Caco-2 (cell line): ENCODE measurements at regions not wholly inside any gene's neighbourhood (a gene's known extent, or its start where the extent isn't known, plus 50 kb on each side); places are given as distances from the start of the nearest gene placed in this dataset.

Source experiments
- BruUV-seq: library from RNA; stranded (reverse); fragments of 400-500 nt; replicated peaks from 2 replicates; lab custom pipeline; 2021; lab: Mats Ljungman, UMichigan
- CTCF ChIA-PET: fragments of 300-600 bp; sonication (Branson Sonifier 250); formaldehyde crosslinking; loops from one replicate; lab custom pipeline; 2022; ENCODE audit warnings: antibody characterized with exemption; lab: Charles Lee
- POLR2A ChIA-PET: fragments of 300-600 bp; sonication (Branson Sonifier 250); formaldehyde crosslinking; loops from one replicate; lab custom pipeline; 2022; ENCODE audit warnings: antibody characterized with exemption; lab: Charles Lee
- DNase-seq, 2 experiments: peaks; one replicate each; pipeline versions ENCODE4 v3.0.0 to v3.0.0-alpha.2; 2020 to 2022
- H3K27me3 ChIP-seq: replicated peaks from 2 replicates; pipeline ENCODE4 v1.6.0; 2011; ENCODE audit warnings: low read length; ENCODE audit not compliant: control insufficient read depth, insufficient read depth
- H3K36me3 ChIP-seq: 2 replicates; pipeline ENCODE4 v1.5.1; 2011; ENCODE audit warnings: low read length; ENCODE audit not compliant: control insufficient read depth, insufficient read depth
- H3K4me1 ChIP-seq: fragments of 250-450 bp; sonication (Bioruptor Pico); 2 replicates; pipeline ENCODE4 v1.5.1; 2020; ENCODE audit warnings: mild to moderate bottlenecking
- H3K4me3 ChIP-seq: 2 replicates; pipeline ENCODE4 v1.5.1; 2011; ENCODE audit warnings: low read depth, mild to moderate bottlenecking, control low read depth, low read length
- H3K9me3 ChIP-seq: fragments of 250-450 bp; sonication (Bioruptor Pico); 2 replicates; pipeline ENCODE4 v1.5.1; 2020; ENCODE audit warnings: mild to moderate bottlenecking, moderate library complexity
- H3K27ac Mint-ChIP-seq: one replicate; pipeline ENCODE4 v1.8.0; 2022; ENCODE audit warnings: mixed read lengths; ENCODE audit not compliant: unreplicated experiment
- H3K27me3 Mint-ChIP-seq: one replicate; pipeline ENCODE4 v1.8.0; 2022; ENCODE audit warnings: mixed read lengths; ENCODE audit not compliant: insufficient read depth, unreplicated experiment
- H3K36me3 Mint-ChIP-seq: one replicate; pipeline ENCODE4 v1.8.0; 2022; ENCODE audit warnings: mild to moderate bottlenecking, mixed read lengths; ENCODE audit not compliant: insufficient read depth, unreplicated experiment
- H3K4me1 Mint-ChIP-seq: one replicate; pipeline ENCODE4 v1.8.0; 2022; ENCODE audit warnings: low read depth, mixed read lengths; ENCODE audit not compliant: unreplicated experiment
- H3K4me3 Mint-ChIP-seq: one replicate; pipeline ENCODE4 v1.8.0; 2022; ENCODE audit warnings: mild to moderate bottlenecking, moderate library complexity, mixed read lengths; ENCODE audit not compliant: unreplicated experiment
- H3K9me3 Mint-ChIP-seq: one replicate; pipeline ENCODE4 v1.8.0; 2022; ENCODE audit warnings: mixed read lengths; ENCODE audit not compliant: unreplicated experiment
- intact Hi-C: fragments of 100-400 bp; cut with micrococcal nuclease; formaldehyde crosslinking; loops from one replicate; pipeline ENCODE4 v1.10.0; 2022; ENCODE audit not compliant: unreplicated experiment
- TF ChIP-seq, protein P1 (sequence below), 2 experiments: fragments of 200-600 bp in 1 of 2; IDR thresholded peaks; 1 replicate in 1 of 2; 2 replicates in 1 of 2; pipeline versions ENCODE4 v1.5.1 to v1.8.0; 2011 to 2022; ENCODE audit warnings: antibody characterized with exemption in 1 of 2, control low read depth in 1 of 2, inconsistent platforms in 1 of 2, low read depth in 1 of 2, low read length in 1 of 2, mild to moderate bottlenecking in 1 of 2, moderate library complexity in 1 of 2; ENCODE audit not compliant: insufficient read depth in 1 of 2, severe bottlenecking in 1 of 2, unreplicated experiment in 1 of 2

DNA sequence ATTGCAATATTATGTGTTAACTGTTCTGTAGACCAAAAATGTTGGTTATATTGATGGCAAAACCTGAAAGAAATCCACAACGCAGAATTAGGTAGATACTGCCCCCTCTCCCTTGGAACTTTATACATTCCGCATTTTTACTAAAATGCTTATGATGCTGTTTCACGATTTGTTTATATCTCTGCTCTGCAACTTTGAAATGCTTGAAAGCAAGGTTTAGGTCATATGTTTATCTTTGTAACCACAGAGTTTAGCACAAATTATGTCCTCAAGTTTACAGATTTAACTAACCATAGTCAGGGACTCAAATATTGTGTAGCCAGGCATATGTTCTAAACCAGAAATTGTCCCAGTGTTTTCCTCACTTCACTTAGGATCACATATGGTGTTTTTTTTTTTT is 66.1 kb upstream of the H2AZ1 start:
- no peaks in the 10 kb centered on the region for H3K9me3 ChIP-seq
- TF ChIP-seq, protein P1, sequence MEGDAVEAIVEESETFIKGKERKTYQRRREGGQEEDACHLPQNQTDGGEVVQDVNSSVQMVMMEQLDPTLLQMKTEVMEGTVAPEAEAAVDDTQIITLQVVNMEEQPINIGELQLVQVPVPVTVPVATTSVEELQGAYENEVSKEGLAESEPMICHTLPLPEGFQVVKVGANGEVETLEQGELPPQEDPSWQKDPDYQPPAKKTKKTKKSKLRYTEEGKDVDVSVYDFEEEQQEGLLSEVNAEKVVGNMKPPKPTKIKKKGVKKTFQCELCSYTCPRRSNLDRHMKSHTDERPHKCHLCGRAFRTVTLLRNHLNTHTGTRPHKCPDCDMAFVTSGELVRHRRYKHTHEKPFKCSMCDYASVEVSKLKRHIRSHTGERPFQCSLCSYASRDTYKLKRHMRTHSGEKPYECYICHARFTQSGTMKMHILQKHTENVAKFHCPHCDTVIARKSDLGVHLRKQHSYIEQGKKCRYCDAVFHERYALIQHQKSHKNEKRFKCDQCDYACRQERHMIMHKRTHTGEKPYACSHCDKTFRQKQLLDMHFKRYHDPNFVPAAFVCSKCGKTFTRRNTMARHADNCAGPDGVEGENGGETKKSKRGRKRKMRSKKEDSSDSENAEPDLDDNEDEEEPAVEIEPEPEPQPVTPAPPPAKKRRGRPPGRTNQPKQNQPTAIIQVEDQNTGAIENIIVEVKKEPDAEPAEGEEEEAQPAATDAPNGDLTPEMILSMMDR (IDR thresholded peaks at IDR 0.05; ENCODE audit: insufficient read depth in 1 of 2, low read depth in 1 of 2, low read length in 1 of 2, severe bottlenecking in 1 of 2, unreplicated experiment in 1 of 2): no peak
- intact Hi-C loops: no loop called here
- no peak for DNase-seq
- Mint-ChIP-seq H3K4me3 (no peak overlapping the region), H3K27me3 (peaks cover 7% of the 10 kb centered on the region), H3K9me3 (peaks cover under 1% of the 10 kb centered on the region), H3K4me1 (no peaks in the 10 kb centered on the region), H3K27ac (no peak overlapping the region), H3K36me3 (no peaks in the 10 kb centered on the region)
- H3K4me1 ChIP-seq: no peaks in the 10 kb centered on the region
- ChIA-PET CTCF (no interaction called here), POLR2A (no interaction called here)
- no TSS peak for BruUV-seq
- H3K4me3 ChIP-seq: no peak overlapping the region
- H3K27me3 ChIP-seq: no peaks in the 10 kb centered on the region
- no peaks in the 10 kb centered on the region for H3K36me3 ChIP-seq

DNA sequence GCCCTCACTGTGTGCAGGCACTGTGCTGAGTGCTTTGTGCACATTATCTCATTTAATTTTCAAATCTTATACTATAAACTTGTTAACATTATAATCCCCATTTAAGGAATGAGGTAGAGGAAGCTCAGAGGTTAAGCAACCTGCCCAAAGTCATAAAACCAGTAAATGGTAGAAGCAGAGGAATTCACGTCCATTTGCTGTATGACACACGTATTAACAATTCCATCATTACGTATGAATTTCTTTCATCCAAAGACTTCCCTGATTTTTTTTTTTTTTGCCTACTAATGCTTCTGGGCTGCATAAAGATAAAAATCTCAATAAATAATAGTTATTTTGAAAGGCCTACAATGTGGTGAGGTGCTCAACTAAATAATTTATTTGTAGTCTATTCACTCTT is 64.5 kb upstream of the H2AZ1 start:
- no peak overlapping the region for H3K4me3 ChIP-seq
- H3K27me3 ChIP-seq: no peaks in the 10 kb centered on the region
- POLR2A ChIA-PET: no interaction called here
- Mint-ChIP-seq H3K4me3 (no peak overlapping the region), H3K4me1 (no peaks in the 10 kb centered on the region), H3K36me3 (no peaks in the 10 kb centered on the region), H3K9me3 (no peaks in the 10 kb centered on the region), H3K27me3 (peaks cover 4% of the 10 kb centered on the region), H3K27ac (no peak overlapping the region)
- H3K36me3 ChIP-seq: no peaks in the 10 kb centered on the region
- H3K4me1 ChIP-seq: no peaks in the 10 kb centered on the region
- no peak for DNase-seq
- intact Hi-C loops: no loop called here
- no TSS peak for BruUV-seq
- no peaks in the 10 kb centered on the region for H3K9me3 ChIP-seq
- TF ChIP-seq, protein P1 (IDR thresholded peaks at IDR 0.05; ENCODE audit: insufficient read depth in 1 of 2, low read depth in 1 of 2, low read length in 1 of 2, severe bottlenecking in 1 of 2, unreplicated experiment in 1 of 2): no peak
- CTCF ChIA-PET: no interaction called here

DNA sequence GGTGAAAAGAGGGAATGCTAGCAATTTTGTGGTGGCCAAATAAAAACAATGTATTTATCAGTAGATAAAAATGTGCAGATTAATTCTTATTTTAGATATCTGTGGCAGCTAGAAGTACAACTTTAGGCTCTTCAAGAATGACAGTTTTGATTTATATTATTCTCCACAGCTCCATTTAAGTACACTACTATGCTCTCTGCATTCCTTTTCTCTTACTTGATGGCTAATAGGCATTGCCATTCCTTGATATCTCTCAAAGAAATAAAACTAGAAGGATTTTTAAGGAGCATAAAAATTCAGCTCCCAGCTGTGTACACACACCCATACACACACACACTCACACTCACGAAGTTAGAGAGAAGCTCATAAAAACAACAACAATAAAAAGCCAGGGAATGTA is 59.4 kb upstream of the H2AZ1 start:
- no peak overlapping the region for H3K4me3 ChIP-seq

More for the DNA sequence above, 59.4 kb upstream of the H2AZ1 start:
- no peaks in the 10 kb centered on the region for H3K27me3 Mint-ChIP-seq
- ChIA-PET CTCF (interaction anchor here (0.9 kb wide), 1 partner anchor 115 kb away, joined by 3 read pairs; the partner anchor contains the start of gene LAMTOR3), POLR2A (no interaction called here)
- H3K9me3 ChIP-seq: no peaks in the 10 kb centered on the region
- H3K9me3 Mint-ChIP-seq: no peaks in the 10 kb centered on the region
- H3K4me1 Mint-ChIP-seq: no peaks in the 10 kb centered on the region
- intact Hi-C loops: no loop called here
- H3K4me1 ChIP-seq: no peaks in the 10 kb centered on the region
- no TSS peak for BruUV-seq
- no peak overlapping the region for H3K27ac Mint-ChIP-seq
- no peaks in the 10 kb centered on the region for H3K36me3 ChIP-seq
- no peaks in the 10 kb centered on the region for H3K36me3 Mint-ChIP-seq
- no peak overlapping the region for H3K4me3 Mint-ChIP-seq
- no peak for DNase-seq
- H3K27me3 ChIP-seq: no peaks in the 10 kb centered on the region
- TF ChIP-seq, protein P1 (IDR thresholded peaks at IDR 0.05; ENCODE audit: insufficient read depth in 1 of 2, low read depth in 1 of 2, low read length in 1 of 2, severe bottlenecking in 1 of 2, unreplicated experiment in 1 of 2): no peak
